Erythroblast (primary cell): ENCODE measurements at regions not wholly inside any gene's neighbourhood (a gene's known extent, or its start where the extent isn't known, plus 50 kb on each side); places are given as distances from the start of the nearest gene placed in this dataset.

Source experiments
- GATA1 ChIP-seq: IDR thresholded peaks from 2 replicates; pipeline ENCODE4 v1.6.1; 2011; ENCODE audit warnings: low read depth, mild to moderate bottlenecking, control low read depth, low read length, moderate library complexity
- POLR2A ChIP-seq: IDR thresholded peaks from 2 replicates; pipeline ENCODE4 v1.6.1; 2011; ENCODE audit warnings: mild to moderate bottlenecking, low read length

DNA sequence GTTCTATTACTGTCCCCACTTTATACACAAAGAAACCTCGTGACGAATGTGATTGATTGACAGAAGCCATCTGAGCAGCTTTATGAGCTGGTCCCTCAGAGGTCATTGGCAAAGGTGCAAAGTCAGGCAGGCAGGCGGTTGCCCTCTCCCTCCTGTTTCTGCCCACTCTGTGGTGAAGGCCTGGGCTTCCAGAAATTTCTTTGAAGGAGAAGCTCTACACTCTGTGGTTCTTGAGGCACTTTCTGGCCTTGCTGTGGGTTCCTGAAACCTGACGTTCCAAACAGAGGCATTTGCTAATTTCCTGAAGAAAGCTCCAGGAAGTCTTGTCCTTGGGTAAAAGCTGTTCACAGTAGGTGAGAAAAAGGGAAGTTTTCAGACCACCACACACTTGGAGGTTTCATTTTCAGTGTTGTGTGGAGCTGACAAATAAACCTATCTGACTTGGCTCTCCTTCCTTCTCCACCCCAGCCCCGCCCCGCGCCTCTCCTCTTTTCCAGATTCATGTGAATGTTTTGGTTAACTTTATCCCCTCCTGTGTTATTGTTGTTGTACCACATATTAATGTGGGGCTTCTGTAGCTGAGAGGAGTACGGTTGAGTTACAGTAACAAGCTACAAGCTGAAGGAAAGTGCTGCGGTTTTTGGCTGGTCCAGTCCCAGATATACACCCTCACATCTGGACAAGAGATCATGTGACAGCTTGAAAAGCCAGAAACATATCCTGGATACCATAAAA lies 274.1 kb downstream of the CLIC5 start:
- TF ChIP-seq POLR2A, result no peak
- no peak for TF ChIP-seq GATA1
